ENCODE measurements at regions not wholly inside any gene's neighbourhood (a gene's known extent, or its start where the extent isn't known, plus 50 kb on each side); places are given as distances from the start of the nearest gene placed in this dataset.
"Not testable (repeated sequence)": the region's sequence is repeated elsewhere in the genome, so short reads cannot be mapped to it uniquely, and the experiment has no call there.

- in situ Hi-C loops (cut with HindIII; ENCODE audit: low sequenced_read_pairs): no loop called here
These were observed 103.0 kb upstream of the NUDT6 start for GRCh38 chr4:123025398-123025797.

- in situ Hi-C loops (cut with HindIII; ENCODE audit: low sequenced_read_pairs): not testable (repeated sequence)
These were observed 103.6 kb upstream of the NUDT6 start for GRCh38 chr4:123026015-123026414.

DNA sequence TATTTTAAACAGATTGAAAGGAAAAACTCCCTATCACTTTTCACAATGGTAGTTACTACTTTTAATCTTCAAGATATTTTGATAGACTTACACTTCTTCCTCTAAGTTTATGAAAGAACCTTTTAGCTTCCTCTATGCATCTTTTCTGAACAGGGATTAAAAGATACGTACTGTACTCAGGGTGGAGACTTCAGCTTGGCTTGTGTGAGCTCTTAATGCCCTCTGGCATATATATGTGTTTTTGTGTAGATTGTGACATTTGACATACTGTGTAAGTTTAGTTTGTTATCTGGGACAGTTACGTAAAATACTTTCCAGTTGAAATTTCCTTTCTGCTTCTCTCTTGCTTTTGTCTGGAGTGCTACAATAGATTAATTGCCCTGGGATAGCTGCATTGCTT, 109.3 kb upstream of the NUDT6 start:
- in situ Hi-C loops (cut with HindIII; ENCODE audit: low sequenced_read_pairs): no loop called here

- in situ Hi-C loops (cut with HindIII; ENCODE audit: low sequenced_read_pairs): no loop called here
These were observed 111.6 kb upstream of the NUDT6 start for GRCh38 chr4:123034023-123034422.

- in situ Hi-C loops (cut with HindIII; ENCODE audit: low sequenced_read_pairs): no loop called here
These were observed 112.8 kb upstream of the NUDT6 start for GRCh38 chr4:123035239-123035638.

DNA sequence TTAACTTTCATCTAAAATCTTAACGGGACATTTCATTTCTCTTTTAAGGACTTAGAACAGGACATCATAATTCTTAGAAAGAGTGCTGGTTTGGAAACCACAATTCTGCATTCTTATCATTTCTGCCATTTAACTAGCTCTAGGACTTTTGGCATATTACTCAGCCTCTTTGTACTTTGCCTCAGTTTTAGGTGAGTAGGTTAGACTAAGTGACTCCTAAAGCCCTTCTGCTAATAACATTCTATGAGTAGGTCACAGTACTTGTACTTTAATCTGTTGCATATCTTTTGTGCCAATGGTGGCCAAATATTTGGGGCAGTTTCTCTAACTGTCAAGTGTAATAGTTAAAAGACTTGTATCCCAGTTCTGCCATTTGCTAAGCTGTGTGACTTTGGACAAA, 115.4 kb upstream of the NUDT6 start:
- in situ Hi-C loops (cut with HindIII; ENCODE audit: low sequenced_read_pairs): no loop called here

- in situ Hi-C loops (cut with HindIII; ENCODE audit: low sequenced_read_pairs): no loop called here
These were observed 119.7 kb upstream of the NUDT6 start for GRCh38 chr4:123042095-123042494.

DNA sequence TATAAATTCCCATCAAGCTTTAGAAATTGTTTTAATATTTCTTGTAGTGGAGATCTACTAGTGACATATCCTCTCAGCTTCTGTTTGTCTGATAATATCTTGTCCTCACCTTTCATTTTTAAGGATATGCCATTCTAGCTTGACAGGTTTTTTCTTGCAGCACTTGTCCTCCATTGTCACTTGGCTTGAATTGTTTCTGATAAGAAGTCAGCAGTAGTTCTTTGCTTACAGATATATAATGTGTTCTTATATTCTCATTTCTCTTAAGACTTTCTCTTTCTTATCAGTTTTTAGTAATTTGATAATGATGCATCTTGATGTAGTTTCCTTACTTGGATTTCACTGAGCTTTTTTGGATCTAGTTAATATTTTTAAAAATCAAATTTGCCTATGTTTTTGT, 120.6 kb upstream of the NUDT6 start:
- in situ Hi-C loops (cut with HindIII; ENCODE audit: low sequenced_read_pairs): no loop called here

GRCh38 chr4:123043793-123044425, 121.5 kb upstream of the NUDT6 start:
- in situ Hi-C loops (cut with HindIII; ENCODE audit: low sequenced_read_pairs): no loop called here

- in situ Hi-C loops (cut with HindIII; ENCODE audit: low sequenced_read_pairs): no loop called here
These were observed 123.7 kb upstream of the NUDT6 start for GRCh38 chr4:123046096-123046495.

DNA sequence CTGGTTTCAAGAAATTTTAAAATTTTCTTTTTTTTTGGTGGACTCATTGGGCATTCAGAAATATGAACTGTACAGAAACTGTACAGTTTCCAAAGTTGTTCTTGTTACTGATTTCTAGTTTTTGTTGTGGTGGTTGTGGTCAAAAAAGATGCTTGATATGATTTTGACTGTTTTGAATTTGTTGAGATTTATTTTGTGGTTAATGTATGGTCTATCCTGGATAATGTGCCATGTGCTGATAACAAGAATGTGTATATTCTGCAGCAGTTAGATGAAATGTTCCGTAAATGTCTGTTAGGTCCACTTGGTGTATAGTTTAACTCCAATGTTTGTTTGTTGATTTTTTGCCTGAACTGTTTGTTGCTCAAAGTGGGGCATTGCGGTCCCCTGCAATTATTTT, 127.6 kb upstream of the NUDT6 start:
- in situ Hi-C loops (cut with HindIII; ENCODE audit: low sequenced_read_pairs): no loop called here

GRCh38 chr4:123052007-123052406, 129.6 kb upstream of the NUDT6 start:
- in situ Hi-C loops (cut with HindIII; ENCODE audit: low sequenced_read_pairs): no loop called here

DNA sequence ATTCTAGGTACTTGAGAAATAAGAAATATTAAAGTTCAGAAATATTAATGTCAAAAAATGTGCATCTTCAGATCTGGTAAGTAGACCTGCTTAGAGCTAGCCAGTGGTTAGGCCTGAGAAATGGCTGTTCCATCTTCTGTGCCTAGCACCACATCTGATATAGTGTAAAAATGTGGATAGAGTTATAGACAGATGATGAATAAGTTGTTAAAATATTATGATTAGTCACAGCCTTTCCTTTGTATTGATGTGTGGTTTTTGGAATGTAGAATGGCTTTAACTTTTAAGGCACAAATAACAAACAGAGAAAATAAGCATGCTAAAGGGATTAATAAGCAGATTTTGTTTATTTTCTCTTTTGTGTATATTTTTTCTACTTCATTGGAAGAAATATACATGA, 133.5 kb upstream of the NUDT6 start:
- in situ Hi-C loops (cut with HindIII; ENCODE audit: low sequenced_read_pairs): no loop called here

DNA sequence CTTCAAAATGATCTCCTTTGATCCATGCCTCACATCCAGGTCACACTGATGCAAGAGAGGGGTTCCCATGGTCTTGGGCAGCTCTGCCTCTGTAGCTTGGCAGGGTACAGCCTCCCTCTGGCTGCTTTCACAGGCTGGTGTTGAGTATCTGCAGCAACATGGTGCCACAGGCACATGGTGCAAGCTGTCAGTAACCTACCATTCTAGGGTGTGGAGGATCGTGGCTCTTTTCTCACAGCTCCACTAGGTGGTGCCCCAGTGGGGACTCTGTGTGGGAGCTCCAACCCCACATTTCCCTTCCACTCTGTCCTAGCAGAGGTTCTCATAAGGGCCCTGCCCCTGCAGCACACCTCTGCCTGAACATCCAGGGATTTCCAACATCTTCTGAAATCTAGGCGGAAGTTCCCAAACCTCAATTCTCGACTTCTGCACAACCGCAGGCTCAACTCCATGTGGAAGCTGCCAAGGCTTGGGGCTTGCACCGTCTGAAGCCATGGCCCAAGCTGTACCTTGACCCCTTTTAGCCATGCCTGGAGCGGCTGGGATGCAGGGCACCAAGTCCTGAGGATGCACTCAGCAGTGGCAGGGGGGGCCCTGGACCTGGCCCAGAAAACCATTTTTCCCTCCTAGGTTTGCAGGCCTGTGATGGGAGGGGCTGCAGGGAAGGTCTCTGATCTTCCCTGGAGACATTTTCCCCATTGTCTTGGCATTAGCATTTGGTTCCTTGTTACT, 137.8 kb upstream of the NUDT6 start:
- in situ Hi-C loops (cut with HindIII; ENCODE audit: low sequenced_read_pairs): no loop called here

DNA sequence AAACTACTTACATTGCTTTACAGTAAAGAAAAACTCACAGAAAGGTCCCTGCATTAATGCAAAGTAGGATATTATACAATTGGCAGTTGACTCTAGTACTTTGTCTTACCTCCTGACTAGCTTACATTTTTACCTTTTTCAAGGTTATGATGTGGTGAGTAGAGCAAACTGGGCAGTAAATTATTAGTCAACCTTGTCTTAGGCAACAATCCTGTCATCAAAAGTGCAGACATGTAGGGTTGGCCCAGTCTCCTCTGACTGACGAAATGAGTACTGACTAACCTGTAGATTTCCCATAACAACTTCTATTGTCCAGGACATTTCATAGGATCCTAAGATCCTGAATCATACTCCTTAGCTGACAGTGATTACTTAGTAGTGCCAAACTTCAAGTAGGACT, 142.0 kb upstream of the NUDT6 start:
- in situ Hi-C loops (cut with HindIII; ENCODE audit: low sequenced_read_pairs): no loop called here

DNA sequence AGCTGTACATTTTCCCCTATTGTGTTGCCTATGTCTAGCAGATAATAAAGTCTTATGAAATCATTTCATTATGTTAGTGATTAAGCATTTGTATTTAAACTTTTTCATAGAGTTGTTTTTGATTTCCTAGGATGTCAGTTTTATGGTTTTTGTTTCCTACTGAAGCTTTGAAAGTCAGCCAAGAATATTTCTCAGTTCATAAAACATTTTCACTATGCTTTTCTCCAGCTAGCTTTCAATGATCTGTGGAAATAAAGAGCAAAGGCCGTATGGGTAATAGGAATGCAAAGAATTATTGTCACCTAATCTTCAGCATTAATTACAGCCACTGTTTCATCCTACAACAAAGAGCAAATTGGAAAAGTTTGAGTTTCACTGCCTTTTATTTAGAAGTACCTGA, 145.7 kb upstream of the NUDT6 start:
- in situ Hi-C loops (cut with HindIII; ENCODE audit: low sequenced_read_pairs): no loop called here

GRCh38 chr4:123072060-123072459, 149.7 kb upstream of the NUDT6 start:
- in situ Hi-C loops (cut with HindIII; ENCODE audit: low sequenced_read_pairs): no loop called here

GRCh38 chr4:123073650-123074049, 151.3 kb upstream of the NUDT6 start:
- in situ Hi-C loops (cut with HindIII; ENCODE audit: low sequenced_read_pairs): no loop called here

GRCh38 chr4:123077330-123077729, 154.9 kb upstream of the NUDT6 start:
- in situ Hi-C loops (cut with HindIII; ENCODE audit: low sequenced_read_pairs): no loop called here

DNA sequence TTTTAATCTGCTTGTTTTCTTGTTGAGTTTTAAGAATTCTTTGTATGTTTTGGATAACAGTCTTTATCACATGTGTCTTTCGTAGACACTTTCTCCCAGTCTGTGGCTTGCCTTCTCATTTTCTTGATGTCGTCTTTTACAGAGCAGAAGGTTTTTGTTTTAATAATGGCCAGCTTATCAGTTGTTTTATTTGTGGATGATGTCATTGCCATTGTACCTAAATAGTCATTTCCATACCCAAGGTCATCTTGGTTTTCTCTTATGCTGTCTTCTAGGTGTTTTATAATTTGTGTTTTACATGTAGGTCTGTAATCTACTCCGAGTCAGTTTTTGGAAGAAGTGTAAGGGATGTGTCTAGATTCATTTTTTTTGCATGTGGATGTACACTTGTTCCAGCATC, 159.6 kb upstream of the NUDT6 start:
- in situ Hi-C loops (cut with HindIII; ENCODE audit: low sequenced_read_pairs): no loop called here

DNA sequence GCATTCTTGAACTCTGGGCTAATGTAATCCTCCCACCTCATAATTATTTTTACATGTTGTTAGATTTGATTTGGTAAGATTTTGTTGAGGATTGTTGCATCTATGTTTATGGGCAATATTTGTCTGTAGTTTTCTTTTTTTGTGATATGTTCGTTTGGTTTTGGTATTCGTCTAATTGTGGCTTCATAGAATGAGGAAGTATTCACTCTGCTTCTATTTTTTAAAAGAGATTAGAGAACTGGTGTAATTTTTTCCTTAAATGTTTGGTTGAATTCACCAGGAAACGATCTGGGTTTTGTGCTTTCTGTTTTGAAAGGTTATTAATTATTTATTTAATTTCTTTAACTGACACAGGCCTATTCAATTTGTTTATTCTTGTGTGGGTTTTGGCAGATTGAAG, 161.2 kb upstream of the NUDT6 start:
- in situ Hi-C loops (cut with HindIII; ENCODE audit: low sequenced_read_pairs): no loop called here

- in situ Hi-C loops (cut with HindIII; ENCODE audit: low sequenced_read_pairs): no loop called here
These were observed 166.1 kb upstream of the NUDT6 start for GRCh38 chr4:123088501-123088900.

DNA sequence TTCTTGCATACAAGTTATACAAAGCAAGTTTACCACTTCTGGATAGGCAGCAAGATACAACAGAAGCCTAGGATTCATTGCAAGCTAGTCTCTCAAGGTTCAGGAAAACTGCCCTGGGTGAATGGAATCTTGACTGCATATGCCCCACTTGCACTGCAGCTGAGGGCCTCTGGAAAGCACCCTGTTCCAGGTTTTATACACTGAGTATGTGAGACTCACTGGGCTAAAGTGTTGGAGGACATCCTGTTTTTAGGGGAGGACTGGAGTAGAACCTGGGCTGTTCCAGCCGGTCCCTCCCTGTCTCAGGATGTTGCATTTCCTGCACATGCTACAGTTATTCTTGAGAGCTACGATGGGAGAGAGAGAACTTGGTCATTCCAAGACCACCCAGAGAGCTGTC, 168.5 kb upstream of the NUDT6 start:
- in situ Hi-C loops (cut with HindIII; ENCODE audit: low sequenced_read_pairs): no loop called here

Measured in endothelial cell of hepatic sinusoid (primary cell).